GM23248 (cell line): ENCODE measurements at regions not wholly inside any gene's neighbourhood (a gene's known extent, or its start where the extent isn't known, plus 50 kb on each side); places are given as distances from the start of the nearest gene placed in this dataset.
"Not testable (repeated sequence)": the region's sequence is repeated elsewhere in the genome, so short reads cannot be mapped to it uniquely, and the experiment has no call there.

Experiments used
- DNase-seq: peaks from one replicate; pipeline ENCODE4 v3.0.0-alpha.2; 2015
- H2AFZ ChIP-seq: fragments of 200-600 bp; sonication (generic); 2 replicates; pipeline ENCODE4 v1.6.1; 2016; ENCODE audit warnings: antibody characterized with exemption
- H3F3A ChIP-seq: fragments of 200-600 bp; sonication (generic); 2 replicates; pipeline ENCODE4 v1.6.1; 2016; ENCODE audit warnings: mild to moderate bottlenecking, antibody characterized with exemption, mixed run types; ENCODE audit not compliant: insufficient read depth
- H3K27ac ChIP-seq: fragments of 200-600 bp; sonication (generic); 2 replicates; pipeline ENCODE4 v1.5.1; 2016; ENCODE audit warnings: mild to moderate bottlenecking
- H3K27me3 ChIP-seq: fragments of 200-600 bp; sonication (generic); replicated peaks from 2 replicates; pipeline ENCODE4 v1.6.1; 2016; ENCODE audit warnings: mild to moderate bottlenecking; ENCODE audit not compliant: insufficient read depth
- H3K36me3 ChIP-seq: fragments of 200-600 bp; sonication (generic); 2 replicates; pipeline ENCODE4 v1.6.1; 2016; ENCODE audit warnings: low read depth, mild to moderate bottlenecking
- H3K4me1 ChIP-seq: fragments of 200-600 bp; sonication (generic); 2 replicates; pipeline ENCODE4 v1.6.1; 2016; ENCODE audit warnings: mild to moderate bottlenecking; ENCODE audit not compliant: insufficient read depth
- H3K4me2 ChIP-seq: fragments of 200-600 bp; sonication (generic); one replicate; pipeline ENCODE4 v1.6.1; 2016; ENCODE audit warnings: mild to moderate bottlenecking; ENCODE audit not compliant: unreplicated experiment
- H3K4me3 ChIP-seq: fragments of 200-600 bp; sonication (generic); 2 replicates; pipeline ENCODE4 v1.5.1; 2016; ENCODE audit warnings: mild to moderate bottlenecking
- H3K79me2 ChIP-seq: fragments of 200-600 bp; sonication (generic); 2 replicates; pipeline ENCODE4 v1.6.1; 2016; ENCODE audit warnings: mild to moderate bottlenecking; ENCODE audit not compliant: insufficient read depth
- H3K9ac ChIP-seq: fragments of 200-600 bp; sonication (generic); 2 replicates; pipeline ENCODE4 v1.6.1; 2016; ENCODE audit warnings: mild to moderate bottlenecking
- H3K9me2 ChIP-seq: fragments of 200-600 bp; sonication (generic); 2 replicates; pipeline ENCODE4 v1.6.1; 2016; ENCODE audit warnings: mixed run types, mild to moderate bottlenecking, moderate library complexity; ENCODE audit not compliant: insufficient read depth
- H3K9me3 ChIP-seq: fragments of 200-600 bp; sonication (generic); one replicate; pipeline ENCODE4 v1.6.1; 2017; ENCODE audit warnings: low read depth
- H4K20me1 ChIP-seq: fragments of 200-600 bp; sonication (generic); 2 replicates; pipeline ENCODE4 v1.6.0; 2016; ENCODE audit not compliant: insufficient read depth
- EZH2 ChIP-seq: fragments of 200-600 bp; sonication (generic); IDR thresholded peaks from 2 replicates; pipeline ENCODE4 v1.6.1; 2018; ENCODE audit warnings: antibody characterized with exemption, mild to moderate bottlenecking; ENCODE audit not compliant: insufficient read depth, poor library complexity, severe bottlenecking
- EZH2phosphoT487 ChIP-seq: fragments of 200-600 bp; sonication (generic); IDR thresholded peaks from 2 replicates; pipeline ENCODE4 v1.6.1; 2018; ENCODE audit warnings: antibody characterized with exemption, moderate library complexity, mild to moderate bottlenecking, low read depth; ENCODE audit not compliant: insufficient read depth
- WGBS, 2 experiments: methylation state at CpG; one replicate each; pipeline ENCODE4 v1.1.6; 2015 to 2017; ENCODE audit warnings: low lambda C conversion rate in 2 of 2, low coverage in 1 of 2; ENCODE audit errors: missing lambda C conversion rate in 2 of 2; 5-methylcytosine and 5-hydroxymethylcytosine counted together
- in situ Hi-C: fragments of 300-500 bp; cut with MboI; formaldehyde crosslinking; loops from 2 replicates; pipeline ENCODE4 v1.15.0; 2020

DNA sequence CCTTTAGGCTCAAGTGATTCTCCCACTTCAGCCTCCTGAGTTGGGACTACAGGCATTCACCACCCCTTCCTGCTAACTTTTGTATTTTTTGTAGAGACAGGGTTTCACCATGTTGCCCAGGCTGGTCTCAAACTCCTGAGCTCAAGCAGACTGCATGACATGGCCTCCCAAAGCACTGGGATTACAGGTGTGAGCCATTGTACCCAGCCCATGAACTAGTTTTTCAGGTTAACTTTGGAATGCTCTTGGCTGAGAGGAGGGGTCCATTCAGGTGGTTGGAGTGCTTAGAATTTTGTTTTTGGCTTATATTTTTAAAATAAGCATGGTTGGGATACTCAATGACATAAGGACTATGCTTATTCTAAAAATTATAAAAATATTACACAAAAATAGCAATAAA lies 355.7 kb upstream of the MAGEB16 start:
- H3K9me3 ChIP-seq, result no peaks in the 10 kb centered on the region

GRCh38 chrX:35443091-35443582 lies 355.0 kb upstream of the MAGEB16 start:
- H3K27me3 ChIP-seq, H3K9me2 ChIP-seq, H3K9me3 ChIP-seq, H3F3A ChIP-seq, in situ Hi-C loops, H3K36me3 ChIP-seq, H3K4me3 ChIP-seq, H3K4me1 ChIP-seq, H3K4me2 ChIP-seq, H2AFZ ChIP-seq, H3K27ac ChIP-seq, H3K79me2 ChIP-seq, H4K20me1 ChIP-seq, DNase-seq, H3K9ac ChIP-seq: not testable (repeated sequence)
- 0 to 8% methylated on average over 3 of the region's 3 CpGs for WGBS, 2 experiments

More for the DNA sequence above, 355.7 kb upstream of the MAGEB16 start:
- H3K27ac ChIP-seq, result no peak overlapping the region
- no peak for DNase-seq
- H3K9ac ChIP-seq, result no peak overlapping the region
- TF ChIP-seq EZH2phosphoT487, result no peak
- no peak for TF ChIP-seq EZH2
- H3K27me3 ChIP-seq, result no peaks in the 10 kb centered on the region
- in situ Hi-C loops, result no loop called here
- H3K36me3 ChIP-seq, result no peaks in the 10 kb centered on the region
- no peaks in the 10 kb centered on the region for H3K79me2 ChIP-seq
- no peaks in the 10 kb centered on the region for H3K9me2 ChIP-seq
- no peak overlapping the region for H2AFZ ChIP-seq
- H3K4me3 ChIP-seq, result no peak overlapping the region
- H3K4me2 ChIP-seq, result no peak overlapping the region
- no peaks in the 10 kb centered on the region for H4K20me1 ChIP-seq
- H3F3A ChIP-seq, result no peaks in the 10 kb centered on the region
- H3K4me1 ChIP-seq, result no peaks in the 10 kb centered on the region

DNA sequence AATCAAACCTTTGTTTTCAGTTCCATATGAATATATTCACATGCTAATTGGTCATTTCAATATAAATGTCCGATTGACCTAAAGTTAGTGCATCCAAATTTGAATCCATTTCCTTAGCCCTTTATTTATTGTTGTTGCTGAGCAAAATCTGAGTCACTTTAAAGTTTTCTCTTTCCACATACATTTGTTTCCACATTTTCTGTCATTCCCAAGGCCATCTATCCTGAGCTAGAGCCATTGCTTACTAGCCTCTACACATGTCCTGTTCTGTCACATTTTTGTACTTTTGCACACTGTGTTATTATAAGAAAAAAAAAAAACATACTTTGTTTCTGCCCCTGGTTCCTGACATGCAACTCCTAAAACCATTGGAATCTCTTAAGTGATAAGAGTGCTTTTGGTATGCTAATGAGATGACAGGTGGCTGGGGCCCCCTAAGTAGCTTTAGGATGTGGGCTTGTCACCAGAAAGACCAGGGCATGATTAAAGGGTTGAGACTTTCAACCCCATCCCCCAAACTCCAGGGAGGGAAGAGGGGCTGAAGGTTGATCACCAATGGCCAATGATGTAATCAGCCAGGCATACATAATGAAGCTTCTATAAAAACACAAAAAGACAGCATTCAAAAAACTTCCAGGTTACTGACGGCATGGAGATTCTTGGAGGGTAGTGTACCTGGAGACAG lies 353.3 kb upstream of the MAGEB16 start:
- in situ Hi-C loops, result no loop called here
- Histone ChIP-seq H3K27ac (no peak overlapping the region), H3K27me3 (no peaks in the 10 kb centered on the region)

GRCh38 chrX:35445912-35446311 lies 352.2 kb upstream of the MAGEB16 start:
- WGBS, 2 experiments, result 50 to 52% methylated on average over 3 of the region's 3 CpGs
- Histone ChIP-seq H3K9me3 (no peaks in the 10 kb centered on the region), H3K79me2 (no peaks in the 10 kb centered on the region), H2AFZ (no peak overlapping the region), H3F3A (no peaks in the 10 kb centered on the region), H3K27ac (no peak overlapping the region), H3K4me2 (no peak overlapping the region), H3K36me3 (no peaks in the 10 kb centered on the region), H3K4me3 (no peak overlapping the region), H3K9ac (no peak overlapping the region), H3K27me3 (no peaks in the 10 kb centered on the region), H4K20me1 (no peaks in the 10 kb centered on the region), H3K9me2 (no peaks in the 10 kb centered on the region), H3K4me1 (no peaks in the 10 kb centered on the region)
- TF ChIP-seq EZH2, result no peak
- TF ChIP-seq EZH2phosphoT487, result no peak
- no peak for DNase-seq
- in situ Hi-C loops, result no loop called here

More for the DNA sequence above, 353.3 kb upstream of the MAGEB16 start:
- no peaks in the 10 kb centered on the region for H3K9me2 ChIP-seq
- no peaks in the 10 kb centered on the region for H3F3A ChIP-seq
- H4K20me1 ChIP-seq, result no peaks in the 10 kb centered on the region
- H3K79me2 ChIP-seq, result no peaks in the 10 kb centered on the region
- H2AFZ ChIP-seq, result no peak overlapping the region
- H3K9me3 ChIP-seq, result no peaks in the 10 kb centered on the region
- TF ChIP-seq EZH2, result no peak
- no peak for TF ChIP-seq EZH2phosphoT487
- H3K4me1 ChIP-seq, result no peaks in the 10 kb centered on the region
- H3K36me3 ChIP-seq, result no peaks in the 10 kb centered on the region
- 36 to 37% methylated on average over 2 of the region's 2 CpGs for WGBS, 2 experiments
- H3K9ac ChIP-seq, result no peak overlapping the region
- no peak overlapping the region for H3K4me3 ChIP-seq
- no peak for DNase-seq
- no peak overlapping the region for H3K4me2 ChIP-seq

DNA sequence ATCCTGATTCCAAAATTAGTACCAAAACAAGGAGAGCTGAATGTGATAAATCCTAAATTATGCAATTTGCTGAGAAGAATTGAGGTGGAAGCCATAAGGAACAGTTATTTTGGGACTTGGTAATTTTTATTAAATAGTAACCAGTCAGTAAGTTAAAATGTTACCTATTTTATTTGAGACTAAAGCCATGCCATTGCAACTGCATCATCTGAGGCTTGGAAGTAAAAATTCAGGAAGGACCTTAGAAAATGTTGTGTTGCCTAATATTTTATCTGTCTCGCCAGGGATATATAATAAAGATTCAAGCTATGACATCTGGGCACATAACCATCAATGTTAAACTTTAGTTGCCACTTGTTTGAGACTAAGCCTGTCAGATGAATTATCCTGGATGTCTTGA lies 341.3 kb upstream of the MAGEB16 start:
- 5 to 38% methylated on average over 1 of the region's 1 CpG for WGBS, 2 experiments
- no peak overlapping the region for H3K4me2 ChIP-seq
- H3K4me1 ChIP-seq, result no peaks in the 10 kb centered on the region
- H3K9me3 ChIP-seq, result no peaks in the 10 kb centered on the region
- in situ Hi-C loops, result no loop called here
- H3K4me3 ChIP-seq, result no peak overlapping the region
- no peak overlapping the region for H3K27ac ChIP-seq
- H3K9ac ChIP-seq, result no peak overlapping the region
- TF ChIP-seq EZH2phosphoT487 (no peak), EZH2 (no peak)
- no peaks in the 10 kb centered on the region for H3K9me2 ChIP-seq
- H3K79me2 ChIP-seq, result no peaks in the 10 kb centered on the region
- no peaks in the 10 kb centered on the region for H3K27me3 ChIP-seq
- no peak for DNase-seq
- H2AFZ ChIP-seq, result no peak overlapping the region
- H3K36me3 ChIP-seq, result no peaks in the 10 kb centered on the region
- no peaks in the 10 kb centered on the region for H4K20me1 ChIP-seq
- no peaks in the 10 kb centered on the region for H3F3A ChIP-seq
